GM19395 (cell line): ENCODE measurements at regions not wholly inside any gene's neighbourhood (a gene's known extent, or its start where the extent isn't known, plus 50 kb on each side); places are given as distances from the start of the nearest gene placed in this dataset.
"Not testable (repeated sequence)": the region's sequence is repeated elsewhere in the genome, so short reads cannot be mapped to it uniquely, and the experiment has no call there.

ENCODE experiments used
- ATAC-seq: cut with Tn5 transposase; IDR thresholded peaks from one replicate; pipeline ENCODE4 v1.9.1; 2021; ENCODE audit warnings: mild to moderate bottlenecking, moderate library complexity; ENCODE audit not compliant: unreplicated experiment

DNA sequence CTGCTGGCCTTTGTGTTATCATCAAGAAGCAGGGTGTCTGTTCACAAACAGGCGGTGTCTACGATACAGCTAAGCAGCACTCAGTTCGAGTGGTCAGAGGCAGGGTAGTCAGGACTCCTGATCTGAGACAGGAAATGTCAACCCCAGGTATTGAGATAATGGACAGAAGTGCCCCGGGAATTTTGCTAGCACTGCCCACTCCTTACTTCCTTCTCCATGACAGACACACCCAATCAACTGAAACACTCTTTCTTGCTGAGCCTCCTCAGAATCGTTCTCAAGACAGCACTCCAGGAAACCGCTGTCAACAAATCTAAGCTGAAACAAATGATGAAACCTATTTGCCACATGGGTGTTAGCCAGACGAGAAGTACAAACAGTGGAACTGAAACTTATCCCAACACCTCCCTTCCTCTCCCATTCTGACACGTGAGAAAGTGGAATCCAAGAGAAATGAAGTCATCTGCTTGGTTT is 109.3 kb downstream of the GTF2IRD2B start:
- ATAC-seq, result not testable (repeated sequence)

DNA sequence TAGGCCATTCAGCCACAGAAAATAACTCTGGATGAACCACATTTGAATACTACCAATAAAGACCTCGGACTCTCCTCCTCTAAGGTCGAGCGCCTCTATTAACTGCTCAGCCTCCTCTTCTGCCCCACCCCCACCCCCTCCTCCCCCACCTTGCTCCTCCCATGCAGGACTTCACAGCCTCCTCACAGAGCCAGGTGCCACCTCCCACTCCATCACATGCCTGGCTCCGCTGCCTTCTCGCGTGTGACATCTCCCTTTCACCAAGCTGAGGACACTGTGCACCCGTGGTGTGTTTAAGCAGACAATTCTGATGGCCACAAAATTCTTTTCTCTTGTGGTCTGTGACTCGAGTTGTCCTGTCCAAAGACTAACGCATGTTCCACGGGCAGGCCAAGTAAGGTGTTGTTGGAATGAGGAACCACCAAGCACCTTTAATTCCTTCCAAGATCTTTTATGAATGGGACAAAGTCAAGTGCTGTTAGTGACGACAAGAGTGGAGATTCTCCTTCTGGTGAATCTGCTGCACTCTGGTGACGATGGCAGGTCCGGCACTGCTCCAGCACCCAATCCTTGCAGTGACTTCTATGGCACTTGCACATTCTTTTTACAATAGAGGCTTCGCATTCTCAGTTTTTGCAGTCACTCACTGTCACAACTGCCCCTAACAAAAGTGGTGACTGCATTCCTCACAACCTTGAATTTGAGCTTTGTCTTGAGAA is 113.1 kb downstream of the GTF2IRD2B start:
- not testable (repeated sequence) for ATAC-seq

DNA sequence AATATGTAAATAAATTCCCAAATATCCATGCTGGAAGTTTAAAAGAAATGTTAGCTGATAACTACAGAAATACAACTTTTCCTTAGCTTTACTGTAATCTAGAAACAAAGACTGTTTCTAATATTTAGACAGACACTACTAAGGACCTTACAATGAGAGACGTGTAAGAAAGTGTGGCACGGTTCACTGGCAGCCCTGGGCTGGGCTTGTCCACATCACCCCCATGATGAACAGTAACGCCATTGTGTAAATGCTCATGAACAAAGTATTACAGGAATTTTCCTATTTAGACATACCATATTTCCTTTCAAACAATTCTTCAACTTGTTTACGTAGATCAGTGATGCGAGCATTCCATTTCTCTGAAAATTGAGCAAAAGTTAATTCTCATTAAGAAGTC is 123.1 kb downstream of the GTF2IRD2B start:
- not testable (repeated sequence) for ATAC-seq

DNA sequence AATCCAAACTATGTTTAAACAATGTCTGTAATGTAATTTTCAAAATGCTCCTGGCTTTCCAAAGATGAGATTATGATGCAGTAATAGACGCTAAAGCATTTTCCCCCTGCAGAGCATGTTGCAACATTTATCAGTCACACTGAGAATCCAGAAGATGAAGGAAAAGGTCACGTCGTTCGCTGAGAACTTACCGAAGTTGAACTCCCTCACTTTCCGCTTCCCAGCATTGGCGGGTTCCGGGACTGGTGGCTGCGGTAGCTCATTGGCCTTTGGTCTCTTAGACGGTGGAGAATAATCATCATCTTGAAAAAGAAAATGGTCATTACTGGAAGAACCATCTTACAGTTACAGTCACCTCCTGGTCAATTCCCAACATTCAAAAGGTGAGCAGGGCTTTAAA is 124.6 kb downstream of the GTF2IRD2B start:
- not testable (repeated sequence) for ATAC-seq

DNA sequence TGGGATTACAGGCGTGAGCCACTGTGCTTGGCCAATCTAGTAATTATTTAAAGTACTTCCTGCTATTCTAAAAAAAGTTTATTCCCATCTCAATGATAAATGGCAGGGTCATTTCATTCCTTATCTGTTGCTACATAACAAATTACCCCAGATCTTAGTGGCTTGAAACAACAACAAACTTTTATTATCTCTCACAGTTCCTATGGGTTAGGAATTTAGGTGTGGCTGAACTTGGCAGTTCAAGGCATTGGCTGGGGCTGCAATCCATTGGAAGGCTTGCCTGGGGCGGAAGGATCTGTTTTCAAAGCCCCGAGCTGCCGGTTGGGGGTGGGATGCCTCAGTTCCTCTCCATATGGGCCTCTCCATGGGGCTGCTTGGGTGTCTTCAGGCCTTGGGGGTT is 133.7 kb downstream of the GTF2IRD2B start:
- not testable (repeated sequence) for ATAC-seq

DNA sequence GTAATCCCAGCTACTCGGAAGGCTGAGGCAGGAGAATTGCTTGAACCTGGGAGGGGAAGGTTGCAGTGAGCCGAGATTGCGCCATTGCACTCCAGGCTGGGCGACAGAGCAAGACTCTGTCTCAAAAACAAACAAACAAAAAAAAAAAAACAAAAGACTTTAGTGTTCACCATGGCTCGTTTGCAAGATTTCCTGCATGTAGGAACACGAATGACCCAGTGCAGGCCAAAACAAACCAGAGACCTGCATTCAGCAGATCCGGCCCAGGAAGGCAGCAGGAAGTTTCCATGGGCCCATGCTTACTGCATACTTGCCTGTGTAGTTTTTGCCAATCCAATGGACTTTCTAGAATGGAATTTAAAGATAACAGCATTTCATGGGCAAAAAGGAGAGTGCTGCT is 137.2 kb downstream of the GTF2IRD2B start:
- not testable (repeated sequence) for ATAC-seq

DNA sequence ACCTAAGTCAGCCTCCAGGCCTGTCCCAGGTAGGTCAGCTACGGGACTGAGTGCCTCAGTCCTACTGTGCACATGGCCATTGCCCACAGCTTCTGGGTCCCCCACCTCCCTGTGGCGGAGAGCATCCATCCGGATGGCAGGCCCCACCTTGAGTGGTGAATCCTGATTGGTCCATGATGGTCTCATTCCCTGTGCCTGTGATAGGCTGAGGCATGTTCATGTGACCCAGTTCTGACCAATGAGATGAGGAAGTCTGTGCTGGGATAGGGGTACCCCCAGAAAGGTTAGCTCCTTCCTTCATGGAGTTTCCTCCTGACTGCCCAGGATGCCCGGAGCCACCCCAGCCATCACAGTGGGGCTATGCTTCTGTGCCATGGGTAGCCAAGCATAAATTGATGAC is 138.2 kb downstream of the GTF2IRD2B start:
- ATAC-seq, result not testable (repeated sequence)

DNA sequence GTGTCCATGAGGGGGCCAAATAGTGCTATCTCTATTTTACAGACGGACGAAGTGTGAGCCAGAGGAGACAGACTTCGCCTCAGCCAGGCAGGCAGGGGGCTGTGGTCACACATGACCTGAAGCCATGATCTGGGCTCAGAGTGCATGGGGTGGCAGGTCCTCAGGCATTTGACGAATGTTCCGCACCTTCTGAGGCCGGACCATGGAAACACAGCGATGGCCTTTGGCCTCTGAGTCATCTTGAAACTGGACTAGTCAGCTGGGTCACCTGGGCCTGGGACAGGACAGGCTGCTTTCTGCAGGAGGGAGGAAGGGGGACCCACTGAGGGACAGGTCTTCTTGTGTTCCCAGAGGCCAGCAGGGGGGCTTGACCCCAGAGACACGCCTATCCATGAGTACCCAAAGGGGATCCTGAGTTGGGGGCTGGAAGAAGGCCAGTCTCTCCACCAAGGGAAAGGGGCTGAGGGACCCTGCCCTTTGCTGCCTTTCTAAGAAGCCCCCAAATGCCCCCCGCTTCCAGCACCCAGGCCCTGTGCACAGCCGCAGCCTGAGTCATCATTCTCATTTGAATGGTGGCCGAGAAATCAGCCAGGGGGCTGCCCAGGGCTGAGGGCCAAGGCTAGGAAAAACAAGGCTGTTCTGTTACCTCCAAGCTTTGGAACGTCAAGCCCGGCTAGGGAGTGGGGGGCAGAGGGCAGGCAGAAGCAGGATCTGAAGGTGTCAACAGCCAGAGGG is 142.9 kb downstream of the GTF2IRD2B start:
- ATAC-seq, result not testable (repeated sequence)

DNA sequence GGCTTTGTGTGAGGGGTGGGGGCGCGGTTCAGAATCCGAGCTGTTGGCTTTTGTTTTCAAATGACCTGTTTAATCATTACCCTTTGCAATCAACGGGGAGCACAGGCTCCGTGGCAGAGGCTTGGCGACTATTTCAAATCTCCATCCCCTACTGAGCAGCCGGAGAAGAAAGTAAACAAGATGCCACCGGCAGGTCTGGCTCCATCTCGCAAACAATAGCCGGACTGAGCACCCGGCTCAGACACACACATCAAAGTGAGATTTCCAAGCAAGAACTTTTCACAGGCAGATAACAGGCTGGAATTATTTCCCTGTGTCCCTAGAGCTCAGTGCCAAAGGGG is 143.4 kb downstream of the GTF2IRD2B start:
- not testable (repeated sequence) for ATAC-seq

DNA sequence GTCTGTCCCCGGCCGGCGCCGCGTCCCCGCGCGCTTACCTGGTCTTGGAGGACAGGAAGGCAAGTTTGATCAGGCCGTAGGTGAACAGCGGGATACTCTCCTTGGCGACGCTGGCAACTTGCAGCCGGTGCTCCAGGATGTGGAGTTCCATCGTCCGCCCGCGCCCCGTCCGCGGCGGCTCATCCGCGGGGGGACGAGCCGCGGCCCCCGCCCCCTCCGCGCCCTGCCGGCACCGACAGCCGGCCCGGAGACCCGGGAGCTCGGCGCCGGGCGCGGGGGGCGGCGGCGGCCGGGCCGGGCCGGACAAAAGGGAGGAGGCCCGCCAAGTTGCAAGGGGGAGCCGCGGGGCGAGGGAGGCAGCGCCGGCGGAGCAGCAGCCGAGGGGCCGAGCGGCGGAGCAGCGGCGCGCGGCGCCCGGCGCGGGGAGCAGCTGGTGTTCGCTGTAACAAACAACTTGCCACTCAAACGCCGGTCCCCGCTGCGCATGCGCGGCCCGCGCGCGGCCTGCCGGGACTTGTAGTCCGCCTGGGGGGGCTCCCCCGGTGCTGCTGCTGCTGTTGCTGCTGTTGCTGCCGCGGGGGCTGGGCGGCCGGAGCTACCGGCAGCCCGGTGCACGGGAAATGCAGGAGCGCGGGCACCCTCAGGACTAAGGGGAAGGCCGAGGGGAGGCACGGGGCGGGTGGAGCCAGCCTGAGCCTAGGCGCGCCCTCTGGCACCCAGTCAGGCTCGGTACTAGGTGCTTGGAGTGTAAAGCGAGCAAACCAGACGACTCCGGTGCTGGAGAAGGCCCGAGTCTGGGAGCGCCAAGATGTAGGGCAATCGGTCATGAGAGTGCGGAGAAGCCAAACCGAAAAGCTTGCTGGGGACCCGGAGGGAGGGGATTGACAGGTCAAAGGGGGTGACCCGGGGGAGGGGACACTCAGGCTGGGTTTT is 145.1 kb downstream of the GTF2IRD2B start:
- peak; percentile 94 for ATAC-seq

DNA sequence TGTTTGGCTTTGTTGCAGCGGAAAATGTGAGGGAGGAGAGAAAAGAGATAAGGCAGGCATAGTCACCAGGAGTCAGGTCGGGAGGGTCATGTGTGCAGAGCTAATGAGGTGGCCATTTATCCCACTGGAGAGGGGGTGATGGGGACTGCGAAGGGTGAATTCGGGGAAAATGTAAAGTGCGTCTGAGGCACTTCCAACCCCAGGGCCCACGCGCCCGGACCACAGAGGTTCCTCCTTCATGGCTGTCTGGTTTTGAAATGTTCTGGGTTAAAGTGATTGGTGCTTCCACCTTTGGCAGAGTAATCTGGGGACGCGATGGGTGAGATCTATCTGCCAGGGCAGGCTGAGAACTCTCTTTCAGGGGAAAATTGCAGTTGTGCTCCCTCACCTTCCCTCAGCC is 145.9 kb downstream of the GTF2IRD2B start:
- not testable (repeated sequence) for ATAC-seq

DNA sequence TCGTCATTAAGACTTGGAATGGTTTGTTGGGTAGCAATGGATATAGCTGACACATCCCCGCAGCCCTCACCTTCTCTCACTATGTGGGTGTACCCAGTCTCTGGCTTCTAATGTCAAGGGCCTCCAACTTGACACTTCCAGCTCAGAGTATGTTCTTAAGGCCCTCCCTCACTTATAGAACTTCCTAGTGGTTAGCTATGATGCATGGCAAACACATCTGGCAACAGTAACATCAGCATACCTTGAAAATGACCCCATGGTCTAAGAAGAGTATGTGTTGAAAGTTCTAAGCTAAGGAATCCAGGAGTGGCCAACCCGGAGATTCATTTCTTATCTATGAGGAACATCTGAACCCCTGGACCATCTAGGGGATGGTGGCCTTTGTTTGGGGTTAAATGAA is 151.2 kb downstream of the GTF2IRD2B start:
- ATAC-seq, result not testable (repeated sequence)

DNA sequence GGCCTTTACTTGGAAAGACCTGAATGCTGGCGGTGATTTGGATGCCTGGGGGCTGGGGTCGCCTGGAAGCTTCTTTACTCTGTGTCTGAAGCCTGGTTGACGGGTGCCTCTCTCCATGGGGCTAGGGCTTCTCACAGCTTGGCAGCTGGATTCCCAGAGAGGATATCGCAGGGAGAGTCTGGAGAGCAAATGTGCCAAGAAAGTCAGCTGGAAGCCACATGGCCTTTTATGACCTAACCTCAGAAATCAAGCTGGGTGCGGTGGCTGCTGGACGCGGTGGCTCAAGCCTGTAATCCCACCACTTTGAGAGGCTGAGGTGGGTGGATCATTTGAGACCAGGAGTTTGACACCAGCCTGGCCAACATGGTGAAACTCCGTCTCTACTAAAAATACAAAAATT is 147.2 kb upstream of the TRIM73 start:
- not testable (repeated sequence) for ATAC-seq

DNA sequence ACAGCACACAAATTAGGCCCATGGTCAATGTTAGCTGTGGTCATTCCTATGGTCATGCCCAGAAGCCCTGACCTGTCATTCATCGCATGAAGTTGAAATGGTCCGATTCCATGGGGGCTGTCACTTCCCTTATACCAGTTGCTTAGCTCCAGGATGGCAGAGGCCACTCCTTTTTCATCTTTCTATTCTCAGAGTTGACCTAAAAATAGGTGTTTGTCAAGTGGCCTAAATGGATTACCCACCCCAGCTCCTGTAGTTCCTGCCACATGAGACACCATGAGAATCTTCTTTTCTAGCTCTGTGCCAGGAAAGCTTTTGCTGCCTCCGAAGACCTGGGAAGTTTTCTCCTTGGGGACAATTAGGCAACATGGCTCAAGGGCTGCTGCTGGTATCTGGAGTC is 141.2 kb upstream of the TRIM73 start:
- not testable (repeated sequence) for ATAC-seq

DNA sequence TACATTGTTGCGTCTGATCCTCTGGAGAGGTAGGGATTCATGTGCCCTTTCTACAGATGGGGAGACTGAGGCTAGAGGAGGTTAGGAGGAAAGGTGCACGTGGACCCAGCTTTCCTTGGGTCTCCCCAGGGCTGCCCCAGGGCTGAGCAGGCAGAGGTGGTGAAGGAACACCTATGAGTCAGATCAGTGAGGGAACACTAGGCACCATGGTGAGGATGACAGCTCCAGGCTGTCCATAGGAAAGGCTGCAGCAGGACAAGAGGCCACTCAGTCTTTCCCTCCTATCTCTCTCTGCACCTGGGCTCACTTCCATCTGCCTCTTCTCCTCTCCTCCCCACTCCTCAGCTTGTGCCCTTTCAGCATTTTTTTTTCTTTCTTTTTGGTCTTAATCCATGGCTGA is 138.0 kb upstream of the TRIM73 start:
- not testable (repeated sequence) for ATAC-seq

DNA sequence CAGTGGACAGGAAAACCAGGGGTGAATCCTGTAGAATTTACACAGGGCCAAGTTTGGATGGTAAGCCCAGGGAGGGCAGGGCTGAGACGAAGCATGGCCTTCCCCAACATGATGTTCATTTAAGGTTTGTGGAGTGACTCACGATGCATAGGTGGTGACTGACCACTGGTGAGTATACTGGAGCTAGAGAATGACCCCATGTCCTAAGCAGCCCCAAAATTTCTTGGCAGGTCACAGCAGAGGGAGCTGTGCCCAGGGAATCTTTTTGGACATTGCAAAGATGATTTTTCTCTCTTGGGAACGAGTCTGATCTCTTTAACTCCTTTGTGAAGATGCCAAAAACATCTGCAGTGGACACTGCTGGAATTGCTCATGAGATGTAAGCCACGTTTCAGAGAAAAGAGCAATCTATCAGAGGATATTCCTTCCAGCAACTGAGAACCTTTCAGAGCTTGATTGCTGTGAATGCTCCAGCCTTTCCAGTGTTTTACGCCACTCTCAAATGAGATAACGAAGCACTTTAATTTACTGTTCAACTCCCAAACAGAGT is 135.9 kb upstream of the TRIM73 start:
- not testable (repeated sequence) for ATAC-seq

DNA sequence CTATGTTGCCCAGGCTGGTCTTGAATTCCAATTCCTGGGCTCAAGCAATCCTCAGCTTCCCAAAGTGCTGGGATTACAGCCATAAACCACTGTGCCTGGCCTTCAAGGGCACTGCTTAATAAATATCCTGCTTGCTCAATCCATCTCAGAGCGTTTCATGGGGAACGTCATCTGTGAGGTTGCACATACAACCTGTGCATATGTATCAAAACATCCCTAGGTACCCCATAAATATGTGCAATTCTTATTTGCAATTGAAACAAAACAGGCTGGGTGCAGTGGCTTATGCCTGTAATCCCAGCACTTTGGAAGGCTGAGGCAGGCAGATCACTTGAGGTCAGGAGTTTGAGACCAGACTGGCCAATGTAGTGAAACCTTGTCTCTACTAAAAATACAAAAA is 133.8 kb upstream of the TRIM73 start:
- not testable (repeated sequence) for ATAC-seq

DNA sequence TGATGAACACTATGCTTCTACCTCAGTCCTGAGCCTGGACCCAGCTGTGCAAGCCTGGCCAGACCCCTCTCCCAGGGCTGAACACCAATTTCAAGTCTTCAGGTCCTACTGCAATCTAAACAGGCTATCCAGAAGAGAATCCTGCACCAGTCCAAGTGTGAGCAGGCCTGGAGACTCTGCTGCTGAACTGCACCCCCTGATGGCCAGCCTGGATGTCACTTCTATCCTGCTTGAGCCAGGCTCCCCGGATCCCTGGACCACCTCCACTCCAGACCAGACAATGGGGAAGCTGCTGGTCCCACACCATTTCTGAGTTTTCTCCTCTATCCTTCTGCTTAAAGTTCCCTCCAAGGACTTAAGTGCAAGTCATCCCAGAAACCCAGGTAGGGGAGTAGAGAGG is 127.3 kb upstream of the TRIM73 start:
- ATAC-seq, result not testable (repeated sequence)

DNA sequence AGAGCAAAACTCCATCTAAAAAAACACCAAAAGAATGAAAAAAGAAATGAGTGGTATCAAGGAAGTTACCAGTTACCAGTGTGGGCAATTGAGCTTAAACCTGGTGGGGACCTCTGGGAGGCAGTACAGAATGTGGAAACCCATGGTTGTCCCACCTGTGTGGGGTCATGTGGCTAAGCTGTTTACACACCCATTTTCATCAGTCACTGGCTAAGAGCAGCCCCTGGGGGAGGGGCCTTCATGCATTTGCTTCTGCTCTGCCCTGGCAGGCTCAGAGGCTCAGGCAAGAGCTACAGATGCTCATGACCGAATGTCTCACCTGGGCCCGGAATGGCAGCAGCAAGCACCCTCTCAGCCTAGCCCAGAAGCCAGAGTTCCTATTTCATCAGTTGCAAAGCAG is 126.3 kb upstream of the TRIM73 start:
- ATAC-seq, result not testable (repeated sequence)

DNA sequence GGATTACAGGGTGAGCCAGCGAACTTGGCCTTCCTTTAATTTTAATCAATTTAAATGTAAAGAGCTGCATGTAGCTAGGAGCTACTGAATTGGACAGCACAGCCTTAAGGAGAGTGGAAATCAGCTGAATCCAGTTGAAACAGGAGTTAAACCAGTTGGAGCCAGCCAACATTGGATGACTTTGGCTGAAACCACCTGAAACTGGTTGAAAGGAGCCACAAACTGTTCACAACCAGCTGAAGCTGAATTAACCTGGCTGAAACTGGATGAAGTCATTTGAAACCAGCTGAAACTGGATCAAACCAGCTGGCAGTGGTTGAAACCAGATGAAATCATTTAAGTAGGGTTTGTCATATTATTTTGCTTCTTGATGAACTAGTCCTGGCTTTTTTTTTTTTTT is 121.3 kb upstream of the TRIM73 start:
- ATAC-seq, result peak; percentile 49
